Loucy (cell line): ENCODE measurements at regions not wholly inside any gene's neighbourhood (a gene's known extent, or its start where the extent isn't known, plus 50 kb on each side); places are given as distances from the start of the nearest gene placed in this dataset.

Experiments used
- EZH2phosphoT487 ChIP-seq: fragments of 200-600 bp; IDR thresholded peaks from 2 replicates; pipeline ENCODE4 v1.6.1; 2018; ENCODE audit warnings: antibody characterized with exemption, mild to moderate bottlenecking, moderate library complexity, borderline replicate concordance
- TF ChIP-seq, protein P1 (sequence below): fragments of 200-600 bp; sonication (generic); conservative IDR thresholded peaks from 2 replicates; pipeline ENCODE4 v1.5.1; 2014; ENCODE audit warnings: mild to moderate bottlenecking, antibody characterized with exemption, low read length

DNA sequence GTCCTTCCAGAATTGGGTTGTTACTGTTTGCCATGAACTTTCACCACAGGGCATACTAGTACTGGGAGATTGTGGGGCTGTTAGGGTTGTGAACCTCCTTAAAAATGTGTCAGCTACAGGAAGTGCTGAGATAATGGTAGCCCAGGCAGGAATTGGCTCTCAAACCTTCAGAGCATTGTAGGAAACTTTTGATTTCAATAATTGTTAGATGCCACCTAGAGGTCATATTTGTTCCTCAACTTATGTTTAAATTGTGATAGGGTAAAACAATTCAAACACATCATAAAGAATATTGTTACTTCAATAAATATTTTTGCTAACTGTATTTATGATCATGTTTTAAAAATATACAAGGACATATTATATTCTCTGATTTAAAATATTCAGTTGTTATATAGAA, 594.6 kb downstream of the ADCYAP1 start:
- TF ChIP-seq, protein P1, sequence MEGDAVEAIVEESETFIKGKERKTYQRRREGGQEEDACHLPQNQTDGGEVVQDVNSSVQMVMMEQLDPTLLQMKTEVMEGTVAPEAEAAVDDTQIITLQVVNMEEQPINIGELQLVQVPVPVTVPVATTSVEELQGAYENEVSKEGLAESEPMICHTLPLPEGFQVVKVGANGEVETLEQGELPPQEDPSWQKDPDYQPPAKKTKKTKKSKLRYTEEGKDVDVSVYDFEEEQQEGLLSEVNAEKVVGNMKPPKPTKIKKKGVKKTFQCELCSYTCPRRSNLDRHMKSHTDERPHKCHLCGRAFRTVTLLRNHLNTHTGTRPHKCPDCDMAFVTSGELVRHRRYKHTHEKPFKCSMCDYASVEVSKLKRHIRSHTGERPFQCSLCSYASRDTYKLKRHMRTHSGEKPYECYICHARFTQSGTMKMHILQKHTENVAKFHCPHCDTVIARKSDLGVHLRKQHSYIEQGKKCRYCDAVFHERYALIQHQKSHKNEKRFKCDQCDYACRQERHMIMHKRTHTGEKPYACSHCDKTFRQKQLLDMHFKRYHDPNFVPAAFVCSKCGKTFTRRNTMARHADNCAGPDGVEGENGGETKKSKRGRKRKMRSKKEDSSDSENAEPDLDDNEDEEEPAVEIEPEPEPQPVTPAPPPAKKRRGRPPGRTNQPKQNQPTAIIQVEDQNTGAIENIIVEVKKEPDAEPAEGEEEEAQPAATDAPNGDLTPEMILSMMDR, result peak; percentile 57
- no peak for TF ChIP-seq EZH2phosphoT487
